Common myeloid progenitor, CD34-positive (primary cell): ENCODE measurements at regions not wholly inside any gene's neighbourhood (a gene's known extent, or its start where the extent isn't known, plus 50 kb on each side); places are given as distances from the start of the nearest gene placed in this dataset.
A peak's percentile ranks its signal among the peaks of the same experiment; 100 is the strongest.
"Not testable (repeated sequence)": the region's sequence is repeated elsewhere in the genome, so short reads cannot be mapped to it uniquely, and the experiment has no call there.

Experiments used
- CTCF ChIA-PET: fragments of 350-600 bp; sonication (Branson Sonifier 250); formaldehyde crosslinking; loops from one replicate; lab custom pipeline; 2021; ENCODE audit warnings: antibody characterized with exemption; lab: Charles Lee
- POLR2A ChIA-PET: fragments of 350-600 bp; sonication (Branson Sonifier 250); formaldehyde crosslinking; loops from one replicate; lab custom pipeline; 2021; ENCODE audit warnings: antibody characterized with exemption; lab: Charles Lee
- DNase-seq, 3 donors: peaks; one replicate each; pipeline versions ENCODE4 v3.0.0 to v3.0.0-alpha.2; 2013
- H3K27ac ChIP-seq, 2 experiments: 1 replicate in 1 of 2; 2 replicates in 1 of 2; pipeline ENCODE4 v1.7.0; 2013; ENCODE audit warnings: inconsistent platforms in 2 of 2, low read length in 2 of 2, mild to moderate bottlenecking in 2 of 2, low read depth in 1 of 2, moderate library complexity in 1 of 2; ENCODE audit not compliant: severe bottlenecking in 2 of 2, insufficient read depth in 1 of 2, poor library complexity in 1 of 2
- H3K27me3 ChIP-seq, 5 experiments: replicated peaks in 2 of 5; 1 replicate in 3 of 5; 2 replicates in 2 of 5; pipeline versions ENCODE4 v1.6.1 to v1.7.0; 2013; ENCODE audit warnings: low read length in 4 of 5, mild to moderate bottlenecking in 2 of 5, moderate library complexity in 2 of 5, inconsistent platforms in 1 of 5; ENCODE audit not compliant: insufficient read depth in 5 of 5, control insufficient read depth in 4 of 5
- H3K36me3 ChIP-seq, 4 experiments: 1 replicate in 2 of 4; 2 replicates in 2 of 4; pipeline versions ENCODE4 v1.6.1 to v1.7.0; 2013; ENCODE audit warnings: low read length in 3 of 4, control low read depth in 1 of 4, mild to moderate bottlenecking in 1 of 4; ENCODE audit not compliant: control insufficient read depth in 4 of 4, insufficient read depth in 4 of 4
- H3K4me1 ChIP-seq, 4 experiments: 1 replicate in 3 of 4; 2 replicates in 1 of 4; pipeline versions ENCODE4 v1.6.1 to v1.7.1; 2013; ENCODE audit warnings: low read length in 3 of 4, mild to moderate bottlenecking in 3 of 4, control low read depth in 1 of 4, inconsistent platforms in 1 of 4, moderate library complexity in 1 of 4; ENCODE audit not compliant: control insufficient read depth in 4 of 4, insufficient read depth in 4 of 4; ENCODE audit errors: control extremely low read depth in 1 of 4
- H3K4me3 ChIP-seq, 7 experiments: 1 replicate in 4 of 7; 2 replicates in 3 of 7; pipeline versions ENCODE4 v1.5.1 to v1.7.0; 2013; ENCODE audit warnings: mild to moderate bottlenecking in 7 of 7, low read length in 6 of 7, moderate library complexity in 6 of 7, inconsistent platforms in 2 of 7, low read depth in 2 of 7, control low read depth in 1 of 7; ENCODE audit not compliant: insufficient read depth in 4 of 7, control insufficient read depth in 1 of 7; ENCODE audit errors: extremely low read depth in 1 of 7
- H3K9me3 ChIP-seq, 5 experiments: 1 replicate in 4 of 5; 2 replicates in 1 of 5; pipeline versions ENCODE4 v1.6.1 to v1.7.1; 2013; ENCODE audit warnings: low read length in 4 of 5, mild to moderate bottlenecking in 2 of 5, inconsistent platforms in 1 of 5, low read depth in 1 of 5, moderate library complexity in 1 of 5; ENCODE audit not compliant: control insufficient read depth in 4 of 5, insufficient read depth in 2 of 5; ENCODE audit errors: control extremely low read depth in 1 of 5
- WGBS: methylation state at CpG from one replicate; pipeline ENCODE4 v1.1.5; 2013; ENCODE audit not compliant: insufficient coverage; 5-methylcytosine and 5-hydroxymethylcytosine counted together

DNA sequence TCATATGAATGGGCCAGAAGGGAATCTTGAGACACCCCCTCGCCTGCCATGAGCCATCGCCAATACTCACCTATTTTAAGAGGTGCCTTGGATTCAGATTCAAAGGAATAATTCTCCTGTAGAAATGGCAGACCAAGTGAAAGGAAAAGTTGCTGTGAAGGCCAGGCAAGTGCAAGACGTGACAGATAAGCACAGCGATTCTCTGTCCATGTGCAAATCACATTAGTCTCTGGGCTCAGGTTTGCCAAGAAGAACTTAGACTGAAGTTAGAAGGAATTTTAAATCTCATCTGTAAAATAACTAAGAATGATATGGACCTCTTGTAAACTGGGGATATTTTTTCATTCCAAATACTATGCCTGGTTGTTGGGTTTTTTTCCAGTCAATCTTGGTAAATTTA is 173.6 kb downstream of the UACA start:
- Histone ChIP-seq H3K27me3 (peaks cover 0 to 18% (median 0%) of the 10 kb centered on the region in 5 experiments), H3K9me3 (peaks cover 0 to 14% (median 3%) of the 10 kb centered on the region in 5 experiments), H3K36me3 (no peaks in the 10 kb centered on the region), H3K4me1 (peaks cover 0 to 37% (median 16%) of the 10 kb centered on the region in 4 experiments), H3K27ac (no peak overlapping the region), H3K4me3 (no peak overlapping the region)
- ChIA-PET POLR2A (no interaction called here), CTCF (no interaction called here)
- WGBS: 67% methylated on average over 3 of the region's 4 CpGs
- no peak for DNase-seq

DNA sequence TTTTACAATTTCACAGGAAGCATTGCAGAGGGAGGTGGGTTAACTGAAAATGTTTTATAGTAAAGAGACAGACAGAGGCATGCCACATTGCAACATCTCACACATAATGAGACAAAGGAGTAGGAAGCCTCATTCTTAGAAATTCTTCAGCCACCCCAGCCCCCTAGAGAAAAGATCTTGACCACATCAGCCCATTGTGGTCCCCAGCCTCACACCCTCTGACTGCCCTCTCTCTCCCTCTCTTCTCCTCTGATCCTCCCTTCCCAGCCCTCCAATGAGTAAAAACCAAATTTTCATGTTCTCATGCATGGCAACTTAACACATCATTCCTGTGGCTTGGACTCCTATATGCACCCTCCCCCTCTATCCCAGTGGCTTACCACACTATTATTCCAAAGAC is 174.1 kb downstream of the UACA start:
- Histone ChIP-seq H3K9me3 (peaks cover 0 to 10% (median 3%) of the 10 kb centered on the region in 5 experiments), H3K4me1 (peaks cover 0 to 37% (median 16%) of the 10 kb centered on the region in 4 experiments), H3K4me3 (no peak overlapping the region), H3K27me3 (peaks cover 0 to 19% (median 2%) of the 10 kb centered on the region in 5 experiments), H3K27ac (no peak overlapping the region), H3K36me3 (no peaks in the 10 kb centered on the region)
- peak in 2 of 3 donors; percentile 13 to 20 for DNase-seq
- ChIA-PET POLR2A (no interaction called here), CTCF (interaction anchor here (0.7 kb wide), 1 partner anchor 20 kb away, joined by 4 read pairs; no protein-coding TSS in a partner anchor)

DNA sequence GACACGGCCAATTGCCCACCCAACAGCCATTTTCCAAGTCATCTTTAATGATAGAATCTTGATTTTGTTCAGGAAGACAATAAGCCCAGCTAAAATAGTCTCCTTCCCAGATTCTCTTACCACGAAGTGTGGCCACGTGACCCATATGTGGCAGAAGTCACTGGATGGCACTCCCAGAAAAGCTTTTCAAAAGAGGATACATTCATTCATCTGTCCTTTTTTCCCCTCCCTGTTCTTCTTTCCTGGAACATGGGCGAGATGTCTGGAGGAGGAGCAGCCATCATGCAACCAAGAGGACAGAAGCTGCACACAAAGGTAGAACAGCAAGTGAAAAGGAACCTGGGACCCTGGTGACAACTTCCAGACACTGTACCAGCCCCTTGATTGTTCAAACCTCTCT is 174.7 kb downstream of the UACA start:
- CTCF ChIA-PET: interaction anchor here (0.7 to 1.0 kb wide), 2 partner anchors 20 to 73 kb away, joined by 3 to 4 read pairs; no protein-coding TSS in a partner anchor
- 100% methylated on average over 1 of the region's 4 CpGs for WGBS
- peaks cover 0 to 19% (median 2%) of the 10 kb centered on the region in 5 experiments for H3K27me3 ChIP-seq

DNA sequence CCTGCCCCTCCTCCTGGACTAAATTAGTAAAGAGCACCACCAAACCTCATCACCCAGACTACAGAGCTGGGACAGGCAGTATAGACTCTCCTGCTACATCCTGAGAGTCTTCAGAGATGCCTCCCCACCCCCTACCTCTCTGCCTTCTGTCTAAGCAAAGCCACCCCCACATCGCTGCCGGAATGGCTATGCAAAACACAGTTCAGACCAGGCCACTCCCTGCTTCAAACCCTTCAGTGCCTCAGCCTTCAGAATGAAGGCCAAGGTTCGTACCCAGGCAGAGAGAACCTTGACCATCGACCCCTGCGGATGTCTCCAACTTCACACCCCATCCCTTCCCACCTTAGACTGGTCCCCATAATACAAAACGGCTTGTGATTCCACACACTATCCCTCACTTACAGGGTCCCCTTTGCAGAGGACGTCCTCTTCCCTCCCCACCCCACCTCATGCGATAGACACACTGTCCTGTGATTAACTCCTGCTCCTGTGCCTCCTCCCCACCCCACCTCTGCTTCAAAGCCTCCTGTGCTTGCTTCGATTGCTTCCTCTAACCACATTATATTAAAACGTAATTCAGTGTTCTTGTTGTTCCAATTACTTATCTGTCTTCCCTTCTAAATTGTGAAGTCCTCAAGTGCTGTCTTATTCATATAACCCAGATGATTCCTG is 175.3 kb downstream of the UACA start:
- ChIA-PET POLR2A (interaction anchor here (0.6 kb wide), 1 partner anchor 8 kb away, joined by 4 read pairs; no protein-coding TSS in a partner anchor), CTCF (interaction anchor here (1.0 to 1.4 kb wide), 2 partner anchors 15 to 73 kb away, joined by 3 read pairs; no protein-coding TSS in a partner anchor)
- peaks cover 0 to 19% (median 2%) of the 10 kb centered on the region in 5 experiments for H3K27me3 ChIP-seq
- 93% methylated on average over 7 of the region's 10 CpGs for WGBS
- peaks cover 0 to 7% (median 3%) of the 10 kb centered on the region in 5 experiments for H3K9me3 ChIP-seq
- no peak overlapping the region for H3K27ac ChIP-seq
- H3K36me3 ChIP-seq: no peaks in the 10 kb centered on the region
- H3K4me3 ChIP-seq: no peak overlapping the region
- DNase-seq: no peak
- peaks cover 0 to 37% (median 16%) of the 10 kb centered on the region in 4 experiments for H3K4me1 ChIP-seq

More for the DNA sequence above, 174.7 kb downstream of the UACA start:
- no peak overlapping the region for H3K4me3 ChIP-seq
- H3K36me3 ChIP-seq: no peaks in the 10 kb centered on the region
- peaks cover 0 to 37% (median 16%) of the 10 kb centered on the region in 4 experiments for H3K4me1 ChIP-seq
- no peak for DNase-seq
- no peak overlapping the region for H3K27ac ChIP-seq
- H3K9me3 ChIP-seq: peaks cover 0 to 8% (median 3%) of the 10 kb centered on the region in 5 experiments
- POLR2A ChIA-PET: no interaction called here

DNA sequence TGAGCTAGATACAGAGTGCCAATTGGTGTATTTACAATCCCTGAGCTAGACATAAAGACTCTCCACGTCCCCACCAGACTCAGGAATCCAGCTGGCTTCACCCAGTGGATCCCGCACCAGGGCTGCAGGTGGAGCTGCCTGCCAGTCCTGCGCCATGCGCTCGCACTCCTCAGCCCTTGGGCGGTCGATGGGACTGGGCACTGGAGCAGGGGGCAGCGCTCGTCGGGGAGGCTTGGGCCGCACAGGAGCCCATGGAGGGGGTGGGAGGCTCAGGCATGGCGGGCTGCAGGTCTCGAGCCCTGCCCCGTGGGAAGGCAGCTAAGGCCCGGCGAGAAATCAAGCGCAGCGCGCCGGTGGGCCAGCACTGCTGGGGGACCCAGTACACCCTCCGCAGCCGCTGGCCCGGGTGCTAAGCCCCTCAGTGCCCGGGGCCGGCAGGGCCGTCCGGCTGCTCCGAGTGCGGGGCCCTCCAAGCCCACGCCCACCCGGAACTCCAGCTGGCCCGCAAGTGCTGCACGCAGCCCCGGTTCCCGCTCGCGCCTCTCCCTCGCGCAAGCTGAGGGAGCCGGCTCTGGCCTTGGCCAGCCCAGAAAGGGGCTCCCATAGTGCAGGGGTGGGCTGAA is 176.2 kb downstream of the UACA start:
- not testable (repeated sequence) for DNase-seq, H3K4me3 ChIP-seq, H3K36me3 ChIP-seq, H3K27ac ChIP-seq, H3K9me3 ChIP-seq
- ChIA-PET CTCF (interaction anchor here (0.6 to 2.2 kb wide), 7 partner anchors 12 to 116 kb away, joined by 3 to 6 read pairs (median 5); no protein-coding TSS in a partner anchor), POLR2A (interaction anchor here (0.6 kb wide), 1 partner anchor 8 kb away, joined by 4 read pairs; no protein-coding TSS in a partner anchor)
- H3K4me1 ChIP-seq: peaks cover 0 to 37% (median 16%) of the 10 kb centered on the region in 4 experiments
- H3K27me3 ChIP-seq: peaks cover 0 to 19% (median 2%) of the 10 kb centered on the region in 5 experiments
- 99% methylated on average over 26 of the region's 40 CpGs for WGBS

DNA sequence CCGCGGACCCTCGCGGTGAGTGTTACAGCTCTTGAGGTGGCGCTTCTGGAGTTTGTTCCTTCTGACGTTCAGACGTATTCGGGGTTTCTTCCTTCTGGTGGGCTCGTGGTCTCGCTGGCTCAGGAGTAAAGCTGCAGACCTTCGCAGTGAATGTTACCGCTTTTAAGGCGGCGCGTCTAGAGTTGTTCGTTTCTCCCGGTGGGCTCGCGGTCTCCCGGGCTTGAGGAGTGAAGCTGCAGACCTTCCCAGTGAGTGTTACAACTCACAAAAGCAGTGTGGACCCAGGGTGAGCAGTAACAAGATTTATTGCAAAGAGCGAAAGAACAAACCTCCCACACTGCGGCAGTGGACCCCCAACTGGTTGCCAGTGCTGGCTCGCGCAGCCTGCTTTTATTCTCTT is 177.1 kb downstream of the UACA start:
- Histone ChIP-seq H3K36me3 (no peaks in the 10 kb centered on the region), H3K27ac (no peak overlapping the region), H3K9me3 (peaks cover 0 to 6% (median 0%) of the 10 kb centered on the region in 5 experiments), H3K4me3 (peak overlapping the region in 1 of 7 experiments; percentile 50), H3K27me3 (peaks cover 0 to 19% (median 2%) of the 10 kb centered on the region in 5 experiments), H3K4me1 (peaks cover 0 to 42% (median 17%) of the 10 kb centered on the region in 4 experiments)
- DNase-seq: no peak
- 86% methylated on average over 20 of the region's 24 CpGs for WGBS
- CTCF ChIA-PET: interaction anchor here (0.6 to 3.0 kb wide), 15 partner anchors 10 to 1120 kb away, joined by 3 to 14 read pairs (median 5); no protein-coding TSS in a partner anchor
- POLR2A ChIA-PET: no interaction called here
